GF-D8 (cell line): ENCODE measurements at regions not wholly inside any gene's neighbourhood (a gene's known extent, or its start where the extent isn't known, plus 50 kb on each side); places are given as distances from the start of the nearest gene placed in this dataset.
"Not testable (repeated sequence)": the region's sequence is repeated elsewhere in the genome, so short reads cannot be mapped to it uniquely, and the experiment has no call there.

Source experiments
- DNase-seq: peaks from one replicate; lab custom pipeline; 2025; lab: John Stamatoyannopoulos, UW

DNA sequence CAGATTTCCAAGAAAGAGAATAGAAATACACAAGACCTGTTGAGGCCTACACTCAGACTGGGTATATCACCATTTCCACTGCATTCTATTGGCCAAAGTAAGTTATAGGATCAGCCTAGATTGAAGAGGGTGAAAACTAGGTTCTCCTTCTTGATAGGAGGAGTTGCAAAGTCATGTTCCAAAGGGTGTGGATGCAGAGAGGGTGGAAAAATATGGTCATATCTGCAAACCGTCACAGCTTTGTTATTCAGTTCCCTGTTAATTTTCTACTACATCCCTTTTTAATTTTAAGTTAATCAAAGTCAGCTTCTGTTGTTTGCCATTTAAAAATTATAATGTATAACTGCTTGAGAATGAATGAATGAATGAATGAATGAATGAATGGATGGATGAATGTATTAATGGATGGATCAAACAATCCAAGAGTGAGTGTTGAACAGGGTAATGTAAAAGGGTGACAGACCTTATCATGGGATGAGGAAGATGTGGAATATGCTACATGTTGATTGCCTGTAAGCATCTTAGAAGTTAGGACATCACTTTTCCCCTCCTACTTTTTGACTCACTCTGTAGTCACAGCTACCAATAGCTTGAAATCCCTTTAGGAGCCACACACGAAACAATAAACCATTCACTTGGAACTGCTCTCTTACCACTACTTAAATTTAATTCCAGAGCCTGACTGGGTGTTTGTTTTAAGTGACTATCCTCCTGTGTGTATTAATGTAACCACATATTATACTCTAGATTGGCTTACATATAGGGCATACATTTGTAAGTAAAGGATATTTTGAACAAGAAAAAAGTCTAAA is 121.5 kb downstream of the CCDC34 start:
- no peak for DNase-seq

DNA sequence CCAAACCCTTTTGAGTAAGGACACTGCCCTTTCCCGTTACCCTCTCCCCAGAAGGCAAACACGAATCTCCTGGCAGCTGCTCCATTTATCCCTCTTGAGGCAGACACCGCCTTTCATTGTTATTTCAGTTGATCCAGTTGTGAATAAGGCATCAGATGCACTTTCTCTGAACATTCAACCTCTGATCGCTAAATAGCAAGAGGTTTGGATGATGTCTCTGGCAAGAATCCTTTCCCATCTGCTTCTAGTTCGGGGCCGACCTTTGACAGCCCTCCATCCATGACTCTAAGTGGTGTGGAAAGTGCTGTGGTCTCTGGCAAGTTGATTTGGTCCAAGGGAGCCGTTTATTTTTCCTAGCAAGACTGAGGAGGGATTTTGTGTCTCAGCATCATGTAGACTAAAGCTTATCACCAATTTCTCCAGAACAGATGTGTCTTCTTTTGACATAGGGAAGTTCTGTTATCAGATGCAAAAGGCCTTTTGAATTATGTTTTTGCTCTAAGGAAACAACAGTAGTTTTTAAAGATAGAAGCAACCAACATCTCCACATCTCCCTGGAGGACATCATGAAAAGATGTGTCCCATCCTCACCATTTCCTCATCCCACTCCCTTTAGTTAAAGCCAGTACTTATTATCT is 123.6 kb downstream of the CCDC34 start:
- no peak for DNase-seq

DNA sequence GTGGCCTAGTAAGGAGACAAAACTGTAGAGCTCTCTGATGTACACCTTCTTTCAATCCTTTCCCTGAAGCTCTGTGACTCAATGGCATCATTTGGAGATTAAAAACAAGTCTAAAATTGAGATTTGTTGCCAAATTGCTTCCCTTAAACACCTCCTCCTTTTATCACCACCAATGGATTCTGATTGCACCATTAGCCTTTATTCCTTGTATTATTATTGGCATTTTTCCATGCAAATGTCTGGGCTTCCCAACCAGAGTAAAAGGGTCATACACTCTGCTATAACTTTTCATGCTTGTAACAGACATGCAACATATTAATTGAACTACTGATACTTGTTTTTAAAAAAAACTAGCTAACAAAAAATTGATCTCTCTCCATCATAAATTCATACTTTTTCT is 124.2 kb downstream of the CCDC34 start:
- no peak for DNase-seq

DNA sequence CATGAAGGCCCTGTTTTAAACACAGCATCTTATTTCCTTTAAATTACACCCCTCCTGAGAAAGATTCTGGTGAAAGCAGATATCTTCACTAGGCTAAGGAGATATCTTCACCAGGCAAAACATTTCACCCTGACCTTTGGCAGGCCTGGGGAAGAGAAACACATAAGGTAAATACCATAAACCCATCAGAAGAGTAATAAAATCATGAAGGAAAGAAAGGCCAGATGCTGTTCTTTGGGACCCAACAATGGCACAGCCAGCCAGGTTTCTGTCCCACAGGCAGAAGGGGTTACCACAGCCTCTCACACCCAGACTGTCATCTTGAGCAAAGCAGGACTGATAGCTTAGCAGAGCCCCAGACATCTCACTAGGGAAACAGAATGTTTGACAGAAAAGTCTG is 125.4 kb downstream of the CCDC34 start:
- DNase-seq: no peak

DNA sequence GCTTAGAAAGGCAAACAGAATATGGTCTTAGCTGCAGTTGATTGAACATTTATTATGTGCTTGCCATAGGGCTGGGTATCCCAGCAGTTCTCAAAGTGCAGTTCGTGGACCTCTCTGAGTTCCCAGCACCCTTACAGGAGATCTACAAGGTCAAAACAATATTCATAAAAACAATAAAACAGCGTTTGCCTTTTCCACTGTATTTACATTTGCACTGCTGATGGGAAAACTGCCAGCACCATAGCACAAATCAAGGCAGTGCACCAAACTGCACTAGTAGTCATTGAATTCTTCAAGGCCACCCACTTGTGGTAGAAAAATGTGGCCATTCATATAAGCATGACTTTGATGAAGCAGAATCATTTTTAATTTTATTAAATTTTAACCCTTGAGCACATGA is 128.1 kb downstream of the CCDC34 start:
- no peak for DNase-seq

DNA sequence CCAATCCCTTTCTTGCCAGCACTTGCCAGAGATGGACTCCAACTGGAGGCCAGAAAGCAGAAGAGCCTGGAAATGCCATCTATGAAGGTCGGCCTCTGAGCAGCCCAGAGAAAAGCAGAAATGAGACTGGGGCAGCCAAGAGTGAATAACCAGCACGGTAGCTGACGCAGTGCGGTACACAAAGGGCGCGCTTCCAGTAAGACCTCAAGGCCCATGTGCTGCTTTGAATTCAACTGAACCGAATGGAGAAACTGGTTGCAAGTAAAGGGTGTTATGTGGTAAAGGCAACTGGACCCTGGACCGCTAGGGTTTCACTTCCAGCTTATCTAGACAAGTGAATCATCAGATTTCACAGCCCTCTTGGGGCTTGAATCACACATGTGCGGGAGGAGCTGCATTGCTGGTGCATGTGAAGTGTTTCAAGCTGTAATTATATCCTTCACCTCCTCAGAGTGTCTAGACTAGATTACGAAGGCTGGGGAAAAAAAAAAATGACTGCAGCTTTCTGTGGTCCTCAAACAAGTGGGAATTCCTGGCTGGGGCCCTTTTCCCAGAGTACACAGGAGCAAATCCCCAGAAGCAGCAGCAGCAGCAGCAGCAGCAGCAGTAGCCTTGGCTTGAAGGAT is 128.9 kb downstream of the CCDC34 start:
- no peak for DNase-seq

DNA sequence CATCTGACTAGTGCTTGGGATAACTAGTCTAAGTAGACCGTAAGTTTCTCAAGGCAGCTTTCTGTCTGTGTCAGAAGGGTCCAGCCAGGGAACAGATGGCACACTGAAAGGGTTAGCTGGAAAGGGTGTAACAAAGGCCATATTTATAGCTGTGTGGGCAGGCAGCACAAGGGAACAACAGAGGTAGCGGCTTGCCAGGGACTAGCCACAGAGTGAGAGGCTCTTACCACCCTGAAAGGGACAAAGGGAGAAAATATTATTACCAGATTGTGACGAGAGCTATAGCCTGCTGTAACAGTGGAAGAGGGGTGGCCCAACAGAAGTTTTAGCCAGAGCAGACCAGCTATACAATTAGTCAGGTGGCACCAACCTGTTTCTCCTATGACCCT is 129.4 kb downstream of the CCDC34 start:
- no peak for DNase-seq

DNA sequence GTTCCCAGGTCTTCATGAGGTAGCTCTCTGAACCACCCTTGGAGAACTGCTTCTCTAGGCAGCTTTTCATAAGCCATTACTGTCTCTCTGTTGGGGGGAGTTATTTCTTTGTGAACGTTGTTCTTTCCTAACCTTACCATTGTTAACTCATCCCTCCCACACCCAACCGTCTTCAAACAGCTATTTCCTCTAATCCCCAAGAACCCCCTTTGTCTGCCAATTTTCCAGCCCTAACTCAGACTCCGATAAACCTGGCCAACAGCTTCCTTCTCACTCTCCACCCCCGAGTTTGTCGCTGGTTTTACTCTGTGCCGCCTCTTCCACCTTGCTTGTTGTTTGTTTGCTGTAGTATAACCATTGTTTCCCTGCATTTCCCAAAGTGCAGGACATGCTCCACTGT is 131.5 kb downstream of the CCDC34 start:
- no peak for DNase-seq

DNA sequence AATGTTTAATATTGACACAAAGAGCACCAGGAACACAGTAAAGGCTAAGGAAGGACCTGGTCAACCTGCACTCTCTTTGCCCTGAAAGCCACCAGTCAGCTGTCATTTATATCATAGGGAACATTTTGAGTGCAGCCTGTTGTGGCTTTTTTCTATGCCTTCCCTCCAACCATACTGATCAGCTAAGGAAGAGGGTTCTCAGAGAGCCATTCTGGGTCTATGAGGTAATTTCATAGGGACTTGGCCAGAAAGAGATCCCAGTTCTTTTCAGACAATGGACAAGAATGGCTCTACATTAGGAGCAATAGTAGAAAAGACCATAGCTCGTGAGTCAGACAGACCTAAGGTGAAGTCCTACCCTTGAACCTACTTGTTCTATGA is 132.8 kb downstream of the CCDC34 start:
- no peak for DNase-seq

DNA sequence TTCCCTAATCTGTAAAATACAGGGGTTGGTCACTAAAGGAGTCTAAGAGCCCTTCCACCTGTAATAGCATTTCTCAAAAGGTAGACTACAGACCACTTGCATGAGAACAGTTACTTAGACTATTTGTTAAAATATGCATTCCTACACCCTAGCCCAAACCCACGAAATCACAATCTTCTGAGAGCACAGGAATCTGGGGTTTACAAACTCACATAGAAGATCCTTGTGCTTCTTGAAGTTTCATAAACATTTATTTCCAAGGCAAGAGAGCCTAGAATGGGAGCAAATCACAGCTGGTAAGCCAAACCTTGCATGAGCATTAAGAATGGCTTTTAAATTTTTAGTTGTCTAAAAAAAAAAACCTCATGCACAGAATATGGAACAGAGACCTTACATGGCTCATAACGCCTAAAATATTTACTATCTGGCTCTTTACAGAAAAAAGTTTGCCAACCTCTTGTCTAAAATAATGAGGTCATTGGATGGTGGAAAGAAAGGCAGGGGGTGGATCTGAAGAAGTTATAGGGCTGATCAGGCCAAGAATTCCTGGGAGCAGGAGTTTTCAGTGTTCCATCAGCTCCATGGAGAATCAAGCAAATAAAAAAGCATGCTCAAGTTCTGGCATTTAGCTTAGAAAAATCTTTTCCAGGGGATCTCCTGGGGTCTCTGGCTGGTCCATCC is 133.4 kb downstream of the CCDC34 start:
- no peak for DNase-seq

DNA sequence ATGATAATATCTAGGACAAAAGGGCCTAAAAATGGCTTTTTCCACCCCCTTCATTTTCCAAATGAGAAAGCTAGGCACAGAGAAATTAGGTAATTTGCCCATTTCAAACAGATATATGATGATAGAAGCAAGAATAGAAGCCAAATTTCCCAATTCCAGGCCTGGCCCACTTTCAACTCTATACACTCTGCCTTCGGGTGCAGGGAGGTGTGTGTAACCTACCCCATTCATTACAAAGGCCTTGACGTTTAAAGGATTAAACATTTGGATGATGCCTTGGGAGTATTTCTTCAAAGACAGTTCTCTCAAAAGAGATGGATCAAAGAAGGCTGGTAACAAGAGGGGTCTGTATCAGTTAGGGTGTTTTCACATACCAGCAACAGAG is 134.1 kb downstream of the CCDC34 start:
- DNase-seq: no peak

DNA sequence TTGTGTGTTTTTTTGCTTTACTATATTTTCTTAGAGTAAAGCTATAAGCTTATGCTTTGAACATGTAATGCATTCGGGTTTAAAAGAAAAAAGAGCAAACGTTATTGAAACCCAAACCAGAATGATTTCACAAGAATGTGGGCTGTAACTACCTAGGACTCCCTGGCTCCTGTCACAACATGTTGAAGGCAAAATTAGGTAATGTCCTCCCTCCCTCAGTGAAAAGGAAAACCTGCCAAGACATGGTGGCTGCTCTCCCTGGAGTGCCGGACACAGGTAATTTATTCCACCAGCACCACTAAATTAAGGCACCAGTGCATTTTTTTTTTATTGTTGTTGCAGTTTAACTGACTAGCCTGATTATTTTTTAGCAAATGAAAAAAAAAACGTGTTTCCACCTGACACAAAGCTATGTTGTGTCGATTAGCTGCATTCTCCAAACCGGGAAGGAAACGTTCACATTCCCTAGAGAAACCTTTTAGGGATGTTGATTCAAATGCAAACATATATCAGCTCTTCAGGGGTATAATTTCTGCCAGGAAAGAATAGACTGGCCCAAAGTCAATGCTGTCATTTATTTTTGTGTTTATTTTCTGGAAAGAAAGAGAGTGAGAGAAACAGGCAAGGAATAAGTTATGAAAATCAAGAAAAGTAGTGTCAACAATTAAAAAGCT is 134.6 kb downstream of the CCDC34 start:
- no peak for DNase-seq

DNA sequence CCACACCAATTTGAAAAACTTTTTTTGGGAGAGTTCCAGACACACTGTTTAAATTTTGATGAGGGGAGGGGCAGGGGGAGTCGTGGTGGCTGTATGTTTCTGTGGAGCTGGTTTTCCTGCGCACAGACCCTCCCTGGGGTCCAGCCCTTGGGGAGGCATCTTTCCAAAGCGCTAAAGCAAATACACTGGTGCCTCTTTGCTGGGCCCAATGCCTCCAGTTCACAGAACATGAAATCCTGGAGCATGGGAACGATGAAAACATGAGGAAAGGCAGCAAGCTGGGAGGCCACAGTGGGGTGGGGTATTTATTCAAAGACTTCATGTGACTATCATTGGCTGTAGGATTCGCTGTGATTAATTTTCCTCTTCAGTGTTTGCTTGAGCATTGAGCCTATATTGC is 135.3 kb downstream of the CCDC34 start:
- DNase-seq: no peak

DNA sequence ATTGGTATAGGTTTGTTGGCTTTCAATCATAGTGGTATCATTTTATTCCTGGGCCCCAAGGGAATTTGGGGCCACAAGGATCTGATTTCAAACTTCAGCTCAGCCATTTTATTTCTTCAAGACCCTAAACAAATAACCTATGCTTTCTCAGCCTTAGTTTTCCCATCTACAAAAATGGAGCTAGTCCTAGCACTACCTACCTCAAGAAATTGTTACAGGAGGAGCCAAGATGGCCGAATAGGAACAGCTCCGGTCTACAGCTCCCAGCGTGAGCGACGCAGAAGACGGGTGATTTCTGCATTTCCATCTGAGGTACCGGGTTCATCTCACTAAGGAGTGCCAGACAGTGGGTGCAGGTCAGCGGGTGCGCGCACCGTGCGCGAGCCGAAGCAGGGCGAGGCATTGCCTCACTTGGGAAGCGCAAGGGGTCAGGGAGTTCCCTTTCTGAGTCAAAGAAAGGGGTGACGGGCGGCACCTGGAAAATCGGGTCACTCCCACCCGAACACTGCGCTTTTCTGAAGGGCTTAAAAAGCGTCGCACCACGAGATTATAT is 143.5 kb downstream of the CCDC34 start:
- DNase-seq: not testable (repeated sequence)

DNA sequence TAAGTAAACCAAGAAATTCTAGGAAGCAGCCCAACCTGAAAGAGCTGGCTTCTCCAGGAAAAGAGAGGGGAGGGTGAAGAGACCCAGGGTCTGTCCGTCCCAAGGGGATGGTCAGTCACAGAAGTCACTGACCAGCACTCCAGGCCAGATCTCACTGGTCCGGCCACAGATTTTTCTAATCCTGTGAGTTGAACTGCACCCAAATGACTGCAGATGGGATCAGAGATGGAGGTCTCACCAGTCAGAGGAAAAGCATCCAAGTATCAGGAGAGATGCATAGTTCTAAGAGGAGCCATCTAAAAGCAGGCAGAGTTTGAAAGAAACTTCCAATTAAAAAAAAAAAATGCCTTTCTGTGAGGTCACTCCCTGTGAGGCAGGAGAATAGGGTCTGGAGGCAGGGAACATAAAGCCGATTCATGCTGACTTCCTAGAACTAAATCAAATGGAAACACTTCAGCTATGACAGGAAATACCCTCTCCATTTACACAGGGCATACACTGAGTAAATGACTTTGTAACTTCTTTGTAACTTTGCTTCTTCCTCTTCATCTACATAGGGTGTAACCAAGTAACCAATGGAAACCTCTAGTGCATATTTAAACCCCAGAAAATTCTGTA is 144.5 kb downstream of the CCDC34 start:
- no peak for DNase-seq

DNA sequence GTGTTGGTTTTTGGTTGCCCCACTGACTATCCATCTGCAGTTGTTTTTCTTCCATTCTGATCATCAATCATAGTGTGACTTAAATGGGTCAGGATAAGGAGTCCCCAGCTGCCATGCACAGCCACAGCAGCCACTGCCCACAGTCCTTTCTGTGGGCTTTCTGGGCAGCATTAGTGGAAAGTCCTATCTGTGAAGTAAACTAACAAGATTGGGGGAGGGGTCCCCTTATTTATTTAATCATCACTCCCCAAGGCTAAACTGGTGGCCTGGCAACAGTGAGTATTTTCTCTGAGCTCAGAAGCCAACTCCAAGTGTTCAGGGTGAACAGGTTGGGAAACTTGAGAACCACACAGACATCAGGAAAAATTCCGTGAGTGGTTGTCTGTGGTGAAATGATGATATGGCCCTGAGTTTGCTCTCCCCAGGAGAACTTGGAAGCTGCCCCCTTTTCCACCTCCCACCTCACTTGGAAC is 145.0 kb downstream of the CCDC34 start:
- no peak for DNase-seq

DNA sequence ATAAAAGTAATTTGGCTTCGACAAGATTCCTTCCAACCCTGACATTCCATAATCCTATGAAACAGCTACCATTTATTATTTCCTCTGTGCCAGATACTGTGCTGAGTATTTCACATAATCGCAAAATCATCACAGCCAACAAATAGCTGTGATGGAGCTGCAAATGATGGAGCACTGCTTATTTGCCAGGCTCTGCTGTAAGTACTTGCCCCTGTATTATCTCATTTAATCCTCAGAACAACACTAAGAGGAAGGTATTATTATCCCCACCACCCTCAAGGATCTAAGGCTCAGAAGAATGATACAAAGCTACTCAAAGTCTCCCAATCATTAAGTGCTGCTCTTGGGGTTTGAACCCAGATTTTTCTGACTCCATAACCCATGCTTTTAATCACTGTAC is 145.5 kb downstream of the CCDC34 start:
- no peak for DNase-seq

DNA sequence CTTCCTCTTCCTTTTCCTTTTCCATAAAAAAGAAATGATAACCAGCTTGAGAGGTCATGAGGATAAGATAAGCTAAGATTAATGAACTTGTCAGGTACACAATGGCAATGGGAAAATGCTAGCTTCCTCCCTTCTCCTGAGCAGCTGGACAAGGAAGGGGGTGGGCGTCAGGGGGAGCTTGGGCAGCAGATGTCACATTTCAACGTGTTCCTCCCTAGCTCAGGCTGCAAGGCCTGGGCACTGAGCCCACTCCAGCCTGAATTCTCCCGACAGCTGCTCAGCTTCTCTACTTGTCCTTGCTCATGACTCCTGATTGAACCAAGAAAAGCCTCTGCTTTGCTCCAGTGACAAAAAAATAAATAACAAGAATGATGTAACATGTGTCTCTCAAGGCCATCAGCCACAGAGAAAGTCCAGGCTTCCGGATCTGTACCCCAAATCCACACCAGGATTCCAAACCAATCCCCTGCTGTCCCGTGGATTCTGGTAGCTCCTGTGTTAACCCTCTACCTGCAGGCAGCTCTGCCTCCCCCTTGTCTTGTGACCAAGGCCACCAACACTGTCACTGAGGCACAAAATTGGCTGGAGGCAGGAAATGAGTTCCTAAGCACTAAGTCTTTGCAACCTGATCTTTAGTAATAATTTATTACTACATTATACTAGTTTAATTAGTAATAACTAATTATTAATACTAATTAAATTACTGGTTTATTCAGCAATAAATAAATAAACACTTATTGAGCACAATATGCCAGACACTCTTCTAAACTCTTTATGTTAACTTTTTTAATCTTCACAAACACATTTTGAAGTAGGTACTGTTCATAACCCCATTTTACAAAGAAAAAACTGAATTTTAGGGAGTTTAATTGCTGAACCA is 146.5 kb downstream of the CCDC34 start:
- DNase-seq: no peak

DNA sequence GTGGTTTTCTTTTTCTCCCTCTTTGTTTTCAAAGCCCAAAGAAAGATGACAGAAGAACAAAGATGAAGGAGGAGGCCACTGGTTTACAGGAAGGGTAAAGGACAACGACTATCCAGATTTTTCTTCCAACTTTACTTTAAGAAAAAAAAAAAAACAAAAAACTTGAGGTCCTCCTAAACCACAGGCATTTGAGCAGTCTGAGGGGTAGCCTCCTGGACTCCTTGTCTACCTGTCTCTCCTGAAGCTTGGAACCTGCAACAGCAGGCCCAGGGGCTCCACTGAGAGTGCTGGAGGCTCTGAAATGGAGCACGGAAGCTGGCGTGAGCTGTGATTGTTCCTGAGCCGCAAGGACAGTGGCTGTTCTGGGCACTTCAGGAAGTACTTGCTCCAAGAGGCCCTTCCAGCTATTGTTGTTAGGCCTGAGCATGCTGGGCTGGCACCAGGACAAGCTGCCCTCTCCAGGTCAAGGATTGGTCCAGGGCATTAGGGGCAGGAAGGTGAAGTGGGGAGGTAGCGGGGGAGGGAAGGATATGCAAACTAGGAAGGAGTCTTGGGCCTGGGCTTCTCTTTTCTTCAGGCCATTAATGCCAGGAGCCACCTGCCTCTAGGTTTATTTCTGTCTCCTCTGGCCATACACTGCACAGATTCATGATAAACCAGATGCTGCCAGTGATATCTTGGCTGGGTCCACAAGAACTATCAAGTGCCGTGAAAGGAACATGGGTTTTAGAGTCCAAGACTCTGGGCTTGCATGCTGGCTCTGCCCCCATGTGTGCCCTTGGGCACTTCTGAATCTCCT is 147.3 kb downstream of the CCDC34 start:
- no peak for DNase-seq

DNA sequence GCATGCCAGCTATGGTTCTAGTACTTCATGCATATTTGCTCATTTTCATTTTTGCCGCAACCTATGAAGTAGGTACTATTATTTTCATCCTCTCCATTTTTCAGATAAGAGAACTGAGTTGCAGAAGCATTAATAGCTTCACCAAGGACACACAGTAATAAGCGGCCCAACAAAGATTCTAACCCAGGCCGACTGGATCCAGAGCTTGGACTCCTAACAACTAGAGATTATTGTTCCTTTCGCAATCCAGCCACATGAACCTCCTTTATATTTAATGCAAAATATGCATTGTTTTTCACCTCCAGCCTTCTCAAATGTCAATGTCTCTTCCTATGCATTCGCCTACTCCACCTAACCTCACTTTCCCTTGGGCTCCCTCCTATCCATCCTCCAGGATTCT is 148.3 kb downstream of the CCDC34 start:
- DNase-seq: no peak
